NCI-H2107 treated with DMSO at 0.1 percent for 48 hours (cell line): ENCODE measurements at regions not wholly inside any gene's neighbourhood (a gene's known extent, or its start where the extent isn't known, plus 50 kb on each side); places are given as distances from the start of the nearest gene placed in this dataset.
"Not testable (repeated sequence)": the region's sequence is repeated elsewhere in the genome, so short reads cannot be mapped to it uniquely, and the experiment has no call there.

Source experiments
- DNase-seq: peaks from one replicate; lab custom pipeline; 2025; ENCODE audit not compliant: unreplicated experiment; lab: John Stamatoyannopoulos, UW

DNA sequence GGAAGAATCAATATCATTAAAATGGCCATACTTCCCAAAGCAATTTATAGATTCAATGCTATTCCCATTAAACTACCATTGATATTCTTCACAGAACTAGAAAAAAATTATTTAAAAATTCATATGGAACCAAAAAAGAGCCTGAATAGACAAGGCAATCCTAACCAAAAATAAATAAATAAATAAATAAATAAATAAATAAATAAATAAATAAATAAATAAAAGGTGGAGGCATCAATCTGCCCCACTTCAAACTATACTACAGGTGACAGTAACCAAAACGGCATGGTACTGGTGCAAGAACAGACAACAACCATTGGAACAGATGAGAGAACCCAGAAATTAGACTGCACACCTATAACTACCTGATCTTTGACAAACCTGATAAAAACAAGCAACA lies 598.5 kb upstream of the GRM3 start:
- not testable (repeated sequence) for DNase-seq

- DNase-seq, result no peak
Measured at GRCh38 chr7:86025807-86026206, 617.9 kb upstream of the GRM3 start.

DNA sequence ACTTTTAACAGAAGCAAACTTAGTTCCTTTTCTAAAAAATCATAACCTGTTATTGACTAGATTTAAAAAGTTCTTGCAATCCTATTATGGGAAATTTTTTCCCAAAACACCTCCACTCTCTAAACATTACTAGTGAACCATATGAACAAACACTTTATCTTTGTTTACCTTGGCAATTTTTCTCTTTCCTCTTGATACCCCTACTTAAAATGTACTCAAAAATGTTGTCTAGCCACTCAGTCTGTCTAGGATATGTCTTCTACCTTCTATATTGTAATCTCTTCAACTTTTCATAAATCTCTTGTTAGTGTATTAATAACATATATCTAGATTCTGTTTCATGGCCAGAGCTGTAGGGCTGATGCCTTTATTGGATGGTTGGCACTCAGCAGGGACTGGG lies 630.0 kb upstream of the GRM3 start:
- no peak for DNase-seq

DNA sequence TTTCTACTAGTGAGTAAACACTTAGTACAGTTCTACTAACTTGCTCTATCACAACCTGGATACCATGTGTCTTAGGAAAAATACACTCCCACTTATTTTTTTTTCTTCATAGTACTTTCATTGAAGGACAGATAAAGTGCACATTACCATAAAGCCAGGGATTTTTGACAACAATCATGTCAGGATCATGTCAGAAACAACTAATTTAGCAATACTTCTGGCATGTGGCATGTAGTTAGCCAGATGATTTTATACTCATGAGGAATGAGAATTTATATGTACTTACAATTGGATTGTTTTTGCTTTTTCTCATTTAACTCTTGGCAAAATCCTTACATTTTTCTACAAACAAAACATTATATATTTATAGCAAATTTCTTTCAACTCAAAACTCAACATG lies 630.7 kb upstream of the GRM3 start:
- no peak for DNase-seq

GRCh38 chr7:86008898-86009297 lies 634.8 kb upstream of the GRM3 start:
- no peak for DNase-seq

DNA sequence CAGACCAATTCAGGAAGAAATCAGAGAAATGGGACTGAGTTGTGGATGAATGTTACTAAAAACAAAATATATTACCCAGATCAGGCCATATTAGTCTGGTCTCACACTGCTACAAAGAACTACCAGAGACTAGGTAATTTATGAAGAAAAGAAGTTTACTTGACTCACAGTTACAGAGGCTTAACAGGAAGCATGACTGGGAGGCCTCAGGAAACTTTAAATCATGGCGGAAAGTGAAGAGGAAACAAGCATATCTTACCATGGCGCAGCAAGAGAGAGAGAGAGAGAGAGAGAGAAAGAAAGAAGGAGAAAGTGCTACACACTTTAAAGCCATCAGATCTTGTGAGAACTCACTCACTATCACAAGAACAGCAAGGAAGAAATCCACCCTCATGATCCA lies 636.8 kb upstream of the GRM3 start:
- DNase-seq, result no peak

GRCh38 chr7:86002858-86003257 lies 640.9 kb upstream of the GRM3 start:
- DNase-seq, result no peak

GRCh38 chr7:85997515-85997914 lies 646.2 kb upstream of the GRM3 start:
- DNase-seq, result no peak

DNA sequence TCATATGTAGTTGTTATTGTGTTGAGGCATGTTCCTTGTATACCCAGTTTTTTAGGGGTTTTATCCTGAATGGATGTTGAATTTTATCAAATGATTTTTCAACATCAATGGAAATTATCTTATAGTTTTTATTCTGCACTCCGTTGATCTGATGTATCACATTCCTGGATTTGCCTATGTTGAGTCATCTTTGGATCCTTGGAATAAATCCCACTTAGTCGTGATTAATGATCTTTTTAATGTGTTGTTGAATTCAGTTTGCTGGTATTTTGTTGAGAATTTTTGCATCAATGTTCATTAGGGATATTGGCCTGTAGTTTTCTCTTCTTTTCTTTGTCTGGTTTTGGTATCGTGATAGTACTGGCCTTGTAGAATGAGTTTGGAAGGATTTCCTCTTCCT lies 648.6 kb upstream of the GRM3 start:
- no peak for DNase-seq

DNA sequence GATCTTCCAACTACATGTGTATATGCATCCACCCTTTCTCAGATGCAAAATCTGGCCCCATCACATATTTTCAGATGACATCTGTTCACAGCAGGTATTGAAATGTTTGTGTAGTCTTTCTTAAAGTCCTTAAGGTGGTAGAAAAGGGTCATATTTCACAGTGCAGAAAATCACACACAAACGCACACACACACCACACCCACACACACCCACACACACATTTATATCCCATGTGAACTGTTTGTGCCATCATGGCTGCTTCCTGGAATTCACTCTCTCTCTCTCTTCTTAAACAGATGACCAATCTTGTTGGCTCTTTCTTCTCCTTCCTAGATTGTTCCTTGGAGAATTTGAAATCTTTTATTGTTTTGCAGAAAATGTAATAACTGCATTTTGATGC lies 663.0 kb upstream of the GRM3 start:
- no peak for DNase-seq

DNA sequence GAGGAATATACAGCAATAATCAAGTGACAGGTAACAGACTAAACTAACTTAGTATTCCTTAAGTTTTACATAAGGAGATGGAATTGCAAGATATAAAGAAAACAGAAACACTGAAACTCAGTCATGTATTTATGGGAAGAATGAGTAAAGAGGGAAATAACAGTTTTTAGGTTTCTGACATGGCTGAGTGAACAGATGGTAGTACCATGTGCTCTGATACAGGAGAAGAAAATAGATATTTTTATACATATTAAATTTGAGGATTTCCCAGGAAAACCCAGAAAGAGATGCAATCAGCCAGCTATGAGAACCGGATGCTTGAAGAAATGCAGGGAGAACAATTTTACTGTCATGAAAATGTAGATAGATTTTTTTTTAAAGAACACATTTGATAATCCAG lies 669.5 kb upstream of the GRM3 start:
- no peak for DNase-seq

DNA sequence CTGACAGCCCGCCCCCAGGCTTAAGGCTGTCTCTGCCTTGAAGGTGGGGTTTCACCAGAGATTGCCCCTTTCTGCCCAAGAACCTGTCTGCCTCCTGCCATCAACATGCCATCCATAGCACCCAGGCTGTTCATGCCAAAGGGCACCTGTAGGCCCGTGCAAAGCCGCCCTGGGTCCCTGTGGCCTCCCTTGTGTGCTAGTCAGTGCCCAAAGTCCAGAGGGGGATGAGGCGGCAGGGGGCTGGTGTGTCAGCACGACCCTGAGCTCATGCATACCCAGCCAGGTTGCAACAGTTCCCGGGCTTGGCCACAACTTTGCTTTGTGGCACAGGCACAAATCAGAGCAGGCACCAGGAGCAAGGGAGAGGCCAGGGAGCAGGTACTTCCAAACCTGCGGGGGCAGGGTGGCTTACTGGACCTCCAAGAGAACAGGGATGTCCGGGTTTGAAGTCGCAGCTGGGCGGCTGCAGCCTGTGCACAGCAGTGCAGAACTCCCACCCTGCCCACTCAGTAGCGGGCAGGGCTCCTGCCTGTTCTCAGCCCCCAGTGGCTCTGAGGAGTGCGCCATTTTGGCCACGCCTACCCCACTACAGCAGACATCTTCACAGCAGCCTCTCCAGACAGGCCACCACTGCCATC lies 671.1 kb upstream of the GRM3 start:
- DNase-seq, result no peak

DNA sequence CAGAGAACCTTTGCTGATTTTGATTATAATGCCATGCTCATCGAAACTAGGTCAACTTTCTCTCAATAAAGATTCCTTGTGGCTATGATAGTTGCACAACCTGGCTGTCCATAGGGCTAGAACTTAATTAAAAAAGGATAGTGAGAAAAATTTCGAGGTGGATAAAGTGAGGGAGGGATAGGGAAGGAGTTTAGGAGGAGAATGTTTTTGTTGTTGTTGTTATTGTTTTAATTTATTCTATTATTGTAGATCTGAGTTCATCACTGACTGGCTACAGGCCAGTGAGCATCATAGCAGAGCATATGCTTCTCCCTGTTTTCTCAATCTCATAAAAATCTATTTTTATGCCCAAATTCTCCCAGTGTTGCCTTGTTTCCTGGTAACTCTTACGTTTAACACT lies 688.7 kb upstream of the GRM3 start:
- no peak for DNase-seq

DNA sequence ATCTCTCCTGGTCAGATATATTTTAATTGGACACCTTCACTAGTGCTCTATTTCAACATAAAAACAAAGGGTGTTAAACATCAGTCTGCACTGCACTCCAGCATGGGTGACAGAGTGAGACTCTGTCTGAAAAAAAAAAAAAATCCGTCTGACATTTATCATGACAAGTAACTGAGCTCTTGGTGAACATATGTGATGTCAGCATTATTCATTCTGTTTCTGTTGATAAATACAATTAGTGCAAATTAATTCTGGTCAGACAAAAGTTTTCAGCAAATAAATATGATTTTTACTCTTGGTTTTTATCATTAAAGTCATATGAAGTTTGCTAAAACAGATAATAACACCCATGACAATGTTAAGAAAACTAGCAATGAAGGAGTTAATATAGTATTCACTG lies 692.8 kb upstream of the GRM3 start:
- no peak for DNase-seq

GRCh38 chr7:85950418-85950817 lies 693.3 kb upstream of the GRM3 start:
- no peak for DNase-seq

- DNase-seq, result no peak
Measured at GRCh38 chr7:85947767-85948166, 695.9 kb upstream of the GRM3 start.

DNA sequence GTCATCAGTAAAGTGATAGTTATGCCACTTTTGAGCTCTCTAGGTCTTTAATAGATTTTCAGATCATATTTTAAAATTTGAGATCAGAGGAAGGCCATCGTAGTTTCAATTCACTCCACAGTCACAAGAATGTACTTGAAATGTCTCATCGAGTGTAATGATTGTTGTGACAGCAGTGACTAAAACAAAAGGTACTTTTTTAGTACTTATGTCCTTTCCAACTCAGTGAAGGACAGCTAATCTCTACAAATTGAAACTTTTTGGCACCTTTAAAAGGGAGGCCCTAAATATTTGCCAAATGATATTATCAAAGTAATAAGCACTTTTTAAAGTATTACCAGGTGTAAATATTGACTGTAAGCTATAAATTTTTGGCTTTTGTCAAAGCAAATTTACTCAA lies 702.9 kb upstream of the GRM3 start:
- DNase-seq, result no peak

DNA sequence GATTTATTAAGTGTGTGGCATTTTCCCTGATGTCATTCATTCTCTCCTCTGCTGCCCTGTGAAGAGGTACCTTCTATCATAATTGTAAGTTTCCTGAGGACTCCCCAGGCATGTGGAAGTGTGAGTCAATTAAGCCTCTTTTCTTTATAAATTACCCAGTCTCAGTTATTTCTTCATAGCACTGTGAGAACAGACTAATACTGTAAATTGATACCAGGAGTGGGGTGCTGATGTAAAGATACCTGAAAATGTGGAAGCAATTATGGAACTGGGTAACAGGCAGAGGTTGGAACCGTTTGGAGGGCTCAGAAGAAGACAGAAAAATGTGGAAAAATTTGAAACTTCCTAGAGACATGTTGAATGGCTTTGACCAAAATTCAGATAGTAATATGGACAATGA lies 711.8 kb upstream of the GRM3 start:
- no peak for DNase-seq

DNA sequence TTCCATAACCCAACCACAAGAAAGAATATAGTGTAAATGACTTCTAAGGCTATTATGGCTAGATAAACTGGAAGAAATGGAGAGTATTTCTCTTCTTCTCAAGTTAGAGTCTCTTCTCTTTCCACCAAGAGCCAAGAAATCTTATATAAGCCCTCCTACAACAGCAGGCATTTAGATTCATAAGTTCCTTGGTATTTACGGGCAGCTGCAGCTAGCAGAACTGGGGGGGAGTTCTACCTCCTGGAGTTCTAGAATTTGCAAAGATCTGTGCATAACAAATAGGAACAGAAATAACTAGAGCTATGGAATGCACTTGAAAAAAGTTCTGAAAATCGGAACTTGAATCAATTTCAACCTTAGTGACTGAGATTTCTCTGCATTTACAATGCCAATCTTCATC lies 715.2 kb upstream of the GRM3 start:
- DNase-seq, result no peak

DNA sequence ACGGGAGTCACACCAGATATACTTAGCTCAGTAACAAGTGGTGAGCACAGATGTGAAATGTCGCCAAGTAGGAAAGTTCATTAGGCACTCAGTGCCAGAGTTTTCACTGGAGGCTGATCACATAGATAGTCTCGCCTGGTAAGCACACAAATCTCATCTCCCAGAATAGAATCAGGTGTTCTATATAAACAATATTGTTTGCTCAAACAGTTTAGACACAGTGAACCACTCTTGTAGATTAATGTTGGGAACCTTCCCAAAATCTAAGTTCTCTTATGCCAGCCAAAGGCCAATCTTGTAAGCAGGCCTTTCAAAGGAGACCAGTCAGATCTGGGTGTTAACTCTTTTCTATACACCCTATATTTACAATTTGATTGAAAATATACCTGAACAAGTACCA lies 716.5 kb upstream of the GRM3 start:
- DNase-seq, result no peak

- DNase-seq, result no peak
Measured at GRCh38 chr7:85924062-85924461, 719.6 kb upstream of the GRM3 start.

DNA sequence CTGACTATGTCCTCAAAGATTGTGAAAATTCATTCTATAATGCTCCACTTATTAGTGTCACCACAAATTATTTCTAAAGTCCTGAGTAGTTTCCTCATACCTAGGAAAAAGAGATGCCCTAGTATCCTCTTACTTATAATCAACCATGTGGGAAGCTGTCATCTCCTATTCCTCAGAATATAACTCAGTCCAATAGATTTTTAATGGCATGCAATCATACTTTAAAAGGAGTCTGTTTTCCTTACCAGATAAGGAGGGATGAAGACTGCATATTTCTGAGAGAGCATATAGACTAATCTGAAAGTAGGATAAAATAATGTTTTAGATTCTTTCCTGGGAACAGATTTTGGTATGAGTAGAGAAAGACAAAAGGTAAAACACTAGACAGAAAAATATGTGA lies 727.7 kb upstream of the GRM3 start:
- no peak for DNase-seq

GRCh38 chr7:85914437-85914836 lies 727.6 kb upstream of the SEMA3D start:
- DNase-seq, result no peak

GRCh38 chr7:85908051-85908450 lies 721.2 kb upstream of the SEMA3D start:
- DNase-seq, result no peak
